Liver (tissue), 3 donors: ENCODE measurements at regions not wholly inside any gene's neighbourhood (a gene's known extent, or its start where the extent isn't known, plus 50 kb on each side); places are given as distances from the start of the nearest gene placed in this dataset.

Experiments
- EGR1 ChIP-seq, 2 donors: IDR thresholded peaks; 2 replicates each; pipeline ENCODE4 v1.6.1; 2016 to 2018; ENCODE audit warnings: antibody characterized with exemption in 2 of 2, low read depth in 2 of 2
- FOXA1 ChIP-seq: IDR thresholded peaks from 2 replicates; pipeline ENCODE4 v1.6.1; 2016; ENCODE audit warnings: antibody characterized with exemption
- GABPA ChIP-seq, 2 donors: IDR thresholded peaks in 1 of 2; conservative IDR thresholded peaks in 1 of 2; 2 replicates each; pipeline ENCODE4 v1.6.1; 2016; ENCODE audit warnings: antibody characterized with exemption in 2 of 2, mild to moderate bottlenecking in 1 of 2, moderate library complexity in 1 of 2
- JUND ChIP-seq, 2 donors: IDR thresholded peaks; 2 replicates each; pipeline ENCODE4 v1.6.1; 2016; ENCODE audit warnings: antibody characterized with exemption in 2 of 2
- TF ChIP-seq, protein P1 (sequence below): fragments of 150-350 bp; IDR thresholded peaks from 2 replicates; pipeline ENCODE4 v1.5.1; 2017; ENCODE audit warnings: improper control_type of control experiment, low read depth, low read length; ENCODE audit not compliant: missing input control
- donor health status: healthy.
- donor health status: healthy.

DNA sequence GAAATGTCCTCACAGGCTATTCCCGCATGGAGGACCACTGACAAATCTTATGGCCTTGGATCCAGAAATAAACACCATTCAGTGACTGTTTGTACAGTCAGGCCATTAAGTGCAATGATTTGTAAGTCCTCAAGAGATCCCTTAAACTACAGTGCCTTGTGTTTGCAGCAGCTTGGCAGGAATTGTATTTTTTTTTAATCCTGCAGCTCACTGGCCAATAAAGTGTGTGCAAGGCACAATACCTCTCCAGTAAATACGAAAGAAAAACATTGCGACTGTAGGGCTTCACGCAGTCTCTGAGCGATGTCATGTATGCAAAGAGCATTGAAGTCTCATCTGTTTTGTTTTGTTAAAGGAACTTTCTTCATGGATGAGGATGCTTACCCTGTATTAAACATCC is 74.2 kb upstream of the TUSC1 start:
- TF ChIP-seq, protein P1, sequence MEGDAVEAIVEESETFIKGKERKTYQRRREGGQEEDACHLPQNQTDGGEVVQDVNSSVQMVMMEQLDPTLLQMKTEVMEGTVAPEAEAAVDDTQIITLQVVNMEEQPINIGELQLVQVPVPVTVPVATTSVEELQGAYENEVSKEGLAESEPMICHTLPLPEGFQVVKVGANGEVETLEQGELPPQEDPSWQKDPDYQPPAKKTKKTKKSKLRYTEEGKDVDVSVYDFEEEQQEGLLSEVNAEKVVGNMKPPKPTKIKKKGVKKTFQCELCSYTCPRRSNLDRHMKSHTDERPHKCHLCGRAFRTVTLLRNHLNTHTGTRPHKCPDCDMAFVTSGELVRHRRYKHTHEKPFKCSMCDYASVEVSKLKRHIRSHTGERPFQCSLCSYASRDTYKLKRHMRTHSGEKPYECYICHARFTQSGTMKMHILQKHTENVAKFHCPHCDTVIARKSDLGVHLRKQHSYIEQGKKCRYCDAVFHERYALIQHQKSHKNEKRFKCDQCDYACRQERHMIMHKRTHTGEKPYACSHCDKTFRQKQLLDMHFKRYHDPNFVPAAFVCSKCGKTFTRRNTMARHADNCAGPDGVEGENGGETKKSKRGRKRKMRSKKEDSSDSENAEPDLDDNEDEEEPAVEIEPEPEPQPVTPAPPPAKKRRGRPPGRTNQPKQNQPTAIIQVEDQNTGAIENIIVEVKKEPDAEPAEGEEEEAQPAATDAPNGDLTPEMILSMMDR, result no peak
- TF ChIP-seq FOXA1 (no peak), JUND (IDR thresholded peaks at IDR 0.05) (no peak), EGR1 (IDR thresholded peaks at IDR 0.05; ENCODE audit: low read depth in 2 of 2) (no peak), GABPA (IDR thresholded peaks at IDR 0.05 in 1 of 2, conservative IDR thresholded peaks at IDR 0.05 in 1 of 2) (no peak)
